ENCODE measurements at regions not wholly inside any gene's neighbourhood (a gene's known extent, or its start where the extent isn't known, plus 50 kb on each side); places are given as distances from the start of the nearest gene placed in this dataset.

GRCh38 chr5:124252191-124252638 is 494.2 kb downstream of the ZNF608 start:
- TF ChIP-seq CTCF (IDR thresholded peaks at IDR 0.05) (no peak), POLR2A (IDR thresholded peaks at IDR 0.05) (no peak)

All from uterus (tissue), 2 donors.